OCI-LY3 (cell line): ENCODE measurements at regions not wholly inside any gene's neighbourhood (a gene's known extent, or its start where the extent isn't known, plus 50 kb on each side); places are given as distances from the start of the nearest gene placed in this dataset.

ENCODE experiments used
- EZH2phosphoT487 ChIP-seq: fragments of 200-600 bp; shearing (Covaris generic); IDR thresholded peaks from 2 replicates; pipeline ENCODE4 v1.6.1; 2018; ENCODE audit warnings: antibody characterized with exemption, mixed run types, low read depth
- TF ChIP-seq, protein P1 (sequence below): fragments of 200-600, 300-600 bp; sonication (generic); IDR thresholded peaks from 2 replicates; pipeline ENCODE4 v1.5.1; 2014; ENCODE audit warnings: antibody characterized with exemption, low read length, low read depth

DNA sequence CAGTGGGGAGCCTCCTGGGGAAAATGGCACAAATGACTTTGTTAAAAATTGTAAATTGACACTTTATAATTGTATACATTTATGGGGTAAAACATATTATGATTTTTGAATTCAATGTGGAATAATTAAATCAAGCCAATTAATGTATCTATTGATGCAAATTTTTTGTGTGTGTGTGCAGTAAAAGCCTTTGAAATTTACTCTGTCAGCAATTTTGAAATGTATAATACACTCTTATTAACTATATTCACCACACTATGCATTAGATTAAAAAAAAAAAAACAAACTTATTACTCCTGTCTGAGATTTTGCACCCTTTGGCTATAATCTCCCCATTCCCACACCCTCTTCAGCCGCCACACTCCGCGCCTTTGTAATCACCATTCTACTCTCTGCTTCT is 119.2 kb downstream of the S1PR1 start:
- no peak for TF ChIP-seq EZH2phosphoT487
- TF ChIP-seq, protein P1, sequence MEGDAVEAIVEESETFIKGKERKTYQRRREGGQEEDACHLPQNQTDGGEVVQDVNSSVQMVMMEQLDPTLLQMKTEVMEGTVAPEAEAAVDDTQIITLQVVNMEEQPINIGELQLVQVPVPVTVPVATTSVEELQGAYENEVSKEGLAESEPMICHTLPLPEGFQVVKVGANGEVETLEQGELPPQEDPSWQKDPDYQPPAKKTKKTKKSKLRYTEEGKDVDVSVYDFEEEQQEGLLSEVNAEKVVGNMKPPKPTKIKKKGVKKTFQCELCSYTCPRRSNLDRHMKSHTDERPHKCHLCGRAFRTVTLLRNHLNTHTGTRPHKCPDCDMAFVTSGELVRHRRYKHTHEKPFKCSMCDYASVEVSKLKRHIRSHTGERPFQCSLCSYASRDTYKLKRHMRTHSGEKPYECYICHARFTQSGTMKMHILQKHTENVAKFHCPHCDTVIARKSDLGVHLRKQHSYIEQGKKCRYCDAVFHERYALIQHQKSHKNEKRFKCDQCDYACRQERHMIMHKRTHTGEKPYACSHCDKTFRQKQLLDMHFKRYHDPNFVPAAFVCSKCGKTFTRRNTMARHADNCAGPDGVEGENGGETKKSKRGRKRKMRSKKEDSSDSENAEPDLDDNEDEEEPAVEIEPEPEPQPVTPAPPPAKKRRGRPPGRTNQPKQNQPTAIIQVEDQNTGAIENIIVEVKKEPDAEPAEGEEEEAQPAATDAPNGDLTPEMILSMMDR: no peak
